SK-N-DZ (cell line): ENCODE measurements at regions not wholly inside any gene's neighbourhood (a gene's known extent, or its start where the extent isn't known, plus 50 kb on each side); places are given as distances from the start of the nearest gene placed in this dataset.
"Not testable (repeated sequence)": the region's sequence is repeated elsewhere in the genome, so short reads cannot be mapped to it uniquely, and the experiment has no call there.

Experiments
- DNase-seq: peaks from one replicate; pipeline ENCODE4 v3.0.0-alpha.2; 2015; ENCODE audit warnings: low spot score

DNA sequence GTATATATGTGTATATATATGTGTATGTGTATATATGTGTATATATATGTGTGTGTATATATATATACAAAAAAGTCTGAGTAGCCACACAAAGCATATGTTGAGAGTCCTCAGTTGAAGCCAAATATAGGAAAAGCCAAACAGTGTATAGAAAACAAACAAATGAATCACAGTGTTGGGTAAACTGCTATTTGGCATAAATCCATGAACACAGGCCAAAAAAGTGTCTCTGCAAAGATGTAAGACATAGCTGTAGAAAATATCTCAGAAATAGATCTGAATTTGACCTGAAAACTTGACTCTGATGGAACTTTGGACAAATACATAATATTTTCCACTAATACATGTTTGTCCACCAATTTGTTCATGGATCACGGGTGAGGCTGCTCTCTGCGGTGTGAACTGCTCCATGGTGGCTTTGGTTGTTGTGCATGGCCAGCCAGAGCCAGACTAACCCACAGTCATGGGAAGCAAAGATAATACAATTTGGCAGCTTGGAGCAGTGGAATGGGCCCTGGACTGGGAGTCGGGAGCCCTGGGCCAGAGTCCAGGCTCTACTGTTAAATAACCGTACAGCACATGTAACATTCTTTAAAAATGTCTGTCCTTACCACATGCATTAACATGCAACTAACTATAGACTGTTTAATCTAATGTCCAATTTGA, 76.9 kb upstream of the EED start:
- DNase-seq, result no peak

DNA sequence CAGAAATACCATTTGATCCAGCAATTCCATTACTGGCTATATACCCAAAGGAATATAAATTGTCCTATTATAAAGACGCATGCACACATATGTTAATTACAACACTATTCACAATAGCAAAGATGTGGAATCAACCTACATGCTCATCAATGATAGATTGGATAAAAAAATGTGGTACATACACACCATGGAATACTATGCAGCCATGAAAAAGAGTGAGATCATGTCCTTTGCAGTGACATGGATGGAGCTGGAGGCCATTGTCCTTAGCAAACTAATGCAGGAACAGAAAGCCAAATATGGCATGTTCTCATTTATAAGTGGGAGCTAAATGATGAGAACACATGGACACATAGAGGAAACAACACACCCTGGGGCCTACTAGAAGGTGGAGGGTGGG, 78.3 kb upstream of the EED start:
- DNase-seq, result not testable (repeated sequence)

- DNase-seq, result no peak
Observed at GRCh38 chr11:86164106-86164505, 80.4 kb upstream of the EED start.

DNA sequence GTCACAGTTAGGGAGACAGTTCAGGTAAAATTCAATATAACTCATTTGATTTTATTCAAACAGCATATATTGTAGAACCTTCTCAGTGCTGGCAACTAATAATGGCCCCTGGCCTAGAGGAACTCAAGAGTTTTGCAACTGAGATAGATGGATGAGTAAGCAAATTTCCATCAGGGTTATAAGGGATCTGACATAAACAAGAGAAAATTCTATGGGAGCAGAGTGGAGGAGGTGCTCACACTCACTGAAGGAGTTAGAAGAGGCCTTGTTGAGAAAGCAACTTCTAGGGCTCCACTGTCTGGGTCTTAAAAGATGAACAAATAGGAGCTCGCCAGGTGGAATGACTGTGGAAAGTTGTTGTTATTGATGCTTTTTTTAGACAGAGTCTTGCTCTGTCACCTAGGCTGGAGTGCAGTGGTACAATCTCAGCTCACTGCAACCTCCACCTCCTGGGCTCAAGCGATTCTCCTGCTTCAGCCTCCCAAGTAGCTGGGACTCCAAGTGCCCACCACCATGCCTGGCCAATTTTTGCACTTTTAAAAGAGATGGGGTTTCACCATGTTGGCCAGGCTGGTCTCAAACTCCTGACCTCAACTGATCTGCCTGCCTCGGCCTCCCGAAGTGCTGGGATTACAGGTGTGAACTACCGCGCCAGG, 81.2 kb upstream of the EED start:
- not testable (repeated sequence) for DNase-seq

GRCh38 chr11:86162239-86162638, 82.3 kb upstream of the EED start:
- no peak for DNase-seq

DNA sequence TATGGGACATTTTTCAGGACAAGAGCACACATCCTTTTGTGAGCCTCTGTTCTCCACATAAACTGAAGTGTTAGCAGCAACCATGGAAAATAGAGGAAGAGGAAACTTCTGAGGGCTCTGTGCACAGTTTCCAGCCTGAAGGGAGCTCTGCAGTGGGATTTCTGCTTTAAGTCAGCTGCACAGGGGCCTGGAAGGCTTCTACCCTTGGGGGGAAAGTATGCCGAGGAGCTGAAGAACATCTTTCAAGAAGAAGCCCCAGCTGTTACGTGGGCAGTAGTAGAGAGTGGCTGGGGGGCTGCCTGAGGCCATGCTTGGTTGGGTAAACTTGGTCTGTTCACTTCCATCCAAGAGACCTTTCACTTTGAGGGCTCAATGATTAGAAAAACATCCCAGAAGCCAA, 82.7 kb upstream of the EED start:
- DNase-seq, result no peak

GRCh38 chr11:86161336-86161735, 83.2 kb upstream of the EED start:
- DNase-seq, result no peak

DNA sequence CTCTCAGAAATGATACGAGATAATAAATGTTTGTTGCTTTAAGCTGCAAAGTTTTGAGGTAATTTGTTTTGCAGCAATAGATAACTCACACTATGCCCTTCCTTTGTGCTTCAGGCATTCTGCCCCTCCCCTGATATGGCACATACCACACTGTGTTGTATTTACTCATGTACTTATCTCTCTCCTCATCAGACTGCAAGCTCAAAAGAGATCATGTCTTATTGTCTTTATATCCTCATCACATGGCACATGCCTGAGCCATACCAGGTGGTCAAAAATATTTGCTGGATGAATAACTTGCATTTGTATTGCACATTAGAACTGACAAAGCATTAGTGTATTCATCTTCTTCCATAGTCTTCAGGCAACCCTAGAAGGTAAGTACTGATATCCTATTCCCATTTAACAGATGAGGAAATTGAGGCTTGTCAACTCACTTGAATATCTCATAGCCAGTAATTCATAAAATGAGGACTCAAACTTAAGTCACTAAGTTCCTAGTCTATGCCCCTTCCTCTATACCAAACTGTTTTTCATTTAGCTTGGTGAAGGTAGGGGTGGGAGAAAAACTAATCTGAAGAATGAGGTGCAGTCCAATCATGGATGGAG, 83.9 kb upstream of the EED start:
- DNase-seq, result no peak

DNA sequence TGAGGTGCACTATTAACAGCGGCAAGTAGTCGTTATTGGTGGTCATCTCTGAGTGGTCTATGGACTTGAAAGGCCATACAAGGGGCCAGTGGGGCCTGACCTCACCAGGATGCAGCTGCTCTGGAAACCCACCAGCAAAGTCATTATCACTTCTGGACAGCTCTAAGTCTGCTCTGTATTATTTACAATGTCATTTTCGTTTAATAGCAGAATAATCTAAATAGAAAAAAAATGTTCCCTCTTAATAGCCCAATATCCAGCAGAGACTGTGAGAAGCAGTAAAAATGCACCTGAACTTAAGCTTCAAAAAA, 85.0 kb upstream of the EED start:
- no peak for DNase-seq

DNA sequence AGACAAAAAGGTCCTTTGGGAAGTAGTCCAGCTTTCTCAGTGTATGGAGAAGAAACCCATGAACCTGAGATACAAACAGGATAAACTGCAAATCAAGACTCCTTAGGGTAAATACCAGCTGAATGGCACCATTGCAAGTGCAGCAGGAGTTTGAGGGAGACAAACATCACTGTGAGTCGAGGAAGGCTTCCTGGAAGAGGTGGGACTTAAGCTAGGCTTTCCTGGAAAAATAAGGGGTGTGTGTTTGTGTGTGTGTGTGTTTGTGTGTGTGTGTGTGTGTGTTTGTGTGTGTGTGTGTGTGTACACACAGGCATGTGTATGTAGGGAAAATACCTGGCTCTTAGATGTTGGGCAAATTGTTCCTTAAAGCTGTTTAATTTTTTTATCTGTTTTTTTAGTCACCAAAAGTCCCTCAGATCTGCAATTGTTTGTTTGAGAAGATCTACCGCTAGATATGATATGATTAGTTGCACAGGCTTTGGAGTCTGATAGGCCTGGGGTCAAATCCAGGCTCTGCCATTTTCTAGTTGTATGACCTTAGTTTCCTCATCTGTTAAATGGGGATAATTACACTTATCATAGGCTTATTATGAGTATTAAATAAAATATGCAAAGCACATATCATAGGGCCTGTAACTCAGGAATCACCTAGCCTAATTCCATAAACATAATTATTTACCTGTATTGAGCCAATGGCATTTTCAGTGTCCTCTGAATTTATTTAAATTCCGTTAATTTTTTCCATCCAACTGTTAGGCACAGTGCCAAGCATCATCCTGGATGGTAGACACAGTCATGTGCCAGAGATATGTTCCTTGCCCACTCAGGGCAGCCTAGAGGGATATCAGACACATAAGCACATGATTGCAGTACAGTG, 85.6 kb upstream of the EED start:
- DNase-seq, result no peak

GRCh38 chr11:86157797-86158378, 86.7 kb upstream of the EED start:
- DNase-seq, result no peak

DNA sequence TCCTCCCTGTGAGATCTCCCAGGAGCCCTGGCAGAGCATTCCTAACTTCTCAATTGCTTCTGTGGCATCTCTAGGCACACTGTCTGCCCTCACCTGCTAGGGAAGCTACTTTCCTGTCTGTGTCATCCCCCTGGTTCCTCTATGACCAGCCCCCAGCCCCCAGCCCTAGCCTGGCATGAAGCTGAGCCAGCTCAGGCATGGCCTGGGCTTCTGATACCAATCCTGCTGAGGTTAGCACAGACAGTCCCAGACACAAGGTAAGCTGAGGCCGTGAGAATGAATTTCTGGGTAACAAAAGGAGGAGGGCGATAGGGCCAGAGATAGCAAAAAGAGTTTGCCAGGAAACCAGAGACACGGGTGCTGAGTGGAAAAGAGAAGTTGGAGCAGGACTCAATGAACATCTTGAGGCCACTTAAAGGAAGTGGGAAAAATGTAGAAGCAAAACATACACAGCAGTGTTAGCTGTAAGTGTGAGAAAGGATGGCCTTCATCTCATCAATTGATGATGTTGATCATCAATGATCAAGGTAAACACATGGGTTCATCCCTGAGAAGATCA, 87.6 kb upstream of the PICALM start:
- DNase-seq, result no peak

- no peak for DNase-seq
Observed at GRCh38 chr11:86155200-86155844, 86.4 kb upstream of the PICALM start.

DNA sequence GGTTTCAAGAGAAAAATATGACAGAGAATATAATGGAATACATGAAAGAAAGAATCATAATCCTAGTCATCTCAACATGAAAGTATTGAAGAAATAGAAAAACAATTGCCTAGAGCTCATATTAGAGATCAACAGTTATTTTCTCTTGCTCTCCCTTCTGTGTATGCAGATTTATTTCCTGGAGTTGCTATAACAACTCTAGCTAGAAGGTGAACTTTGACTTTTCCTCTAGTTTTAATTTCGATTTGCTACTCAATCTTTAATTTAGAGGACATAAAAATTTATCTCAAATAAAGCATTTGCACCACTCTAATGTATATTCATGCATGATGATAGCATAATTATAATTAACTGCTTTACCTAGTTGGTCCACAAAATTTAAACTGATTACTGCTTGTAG, 84.6 kb upstream of the PICALM start:
- DNase-seq, result no peak

- no peak for DNase-seq
Observed at GRCh38 chr11:86152901-86153300, 84.0 kb upstream of the PICALM start.

DNA sequence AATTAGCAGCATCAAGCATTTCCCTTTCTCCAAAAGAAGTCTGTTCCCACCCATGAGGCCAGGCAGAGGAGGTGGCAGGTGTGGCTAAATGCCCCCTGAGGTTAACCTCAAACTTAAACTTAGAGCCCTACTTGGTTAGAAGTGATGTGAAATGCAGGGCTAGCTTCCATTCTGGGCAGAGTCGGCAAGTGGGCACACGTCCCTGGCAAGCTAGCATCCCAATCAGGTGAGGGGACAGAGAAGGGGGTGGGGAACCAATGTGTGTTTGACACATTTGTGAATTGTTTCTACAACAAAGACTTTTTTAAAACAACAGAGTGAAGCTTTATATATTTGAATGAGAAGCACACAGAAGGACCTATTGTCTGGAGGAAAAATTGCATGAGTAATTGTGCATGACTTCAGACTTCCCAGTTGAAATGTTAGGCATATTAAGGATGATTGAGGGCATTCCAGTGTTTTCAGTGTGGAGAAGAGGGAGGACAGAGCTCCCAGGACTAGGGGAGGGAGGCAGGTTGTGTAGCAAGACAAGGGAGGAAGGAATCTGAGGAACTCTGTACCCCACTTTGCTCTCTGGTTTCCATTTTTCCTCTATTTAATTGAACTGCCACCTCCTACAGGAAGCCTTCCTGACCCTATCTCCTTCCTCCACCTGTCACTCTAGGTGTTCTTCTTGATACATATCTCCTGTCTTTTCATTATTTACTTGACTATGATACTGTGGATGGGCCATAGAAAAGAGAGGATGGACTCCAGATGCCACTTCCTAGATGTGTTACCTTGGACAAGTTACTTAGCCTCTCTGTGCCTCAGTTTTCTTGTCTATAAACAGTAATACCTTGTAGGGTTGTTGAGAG, 83.3 kb upstream of the PICALM start:
- DNase-seq, result no peak

GRCh38 chr11:86151174-86152005, 82.5 kb upstream of the PICALM start:
- no peak for DNase-seq

GRCh38 chr11:86150847-86151173, 81.9 kb upstream of the PICALM start:
- no peak for DNase-seq

DNA sequence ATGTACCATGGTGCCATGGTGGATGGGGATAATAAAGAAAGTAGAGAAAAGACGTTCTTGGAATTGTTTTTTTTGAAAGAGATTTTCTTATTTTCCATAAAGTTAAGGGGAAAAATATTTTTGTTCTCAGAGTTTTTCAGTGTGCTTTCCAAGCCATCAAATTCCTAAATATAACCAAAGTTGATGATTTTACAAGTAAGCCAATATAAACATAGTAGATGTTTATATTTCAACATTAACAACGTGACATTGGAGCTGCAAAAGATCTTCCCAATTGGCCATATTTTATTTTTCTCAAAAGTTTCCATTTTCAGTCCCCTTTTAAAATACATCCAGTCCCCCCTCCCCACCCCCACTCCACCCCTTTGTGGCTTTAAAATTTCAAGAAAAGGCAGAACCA, 80.9 kb upstream of the PICALM start:
- no peak for DNase-seq
